HCT116 (cell line): ENCODE measurements at regions not wholly inside any gene's neighbourhood (a gene's known extent, or its start where the extent isn't known, plus 50 kb on each side); places are given as distances from the start of the nearest gene placed in this dataset.

Experiments used
- ATAC-seq: fragments of 200-7000 bp; cut with Tn5 transposase; 2 replicates; pipeline ENCODE4 v1.9.1; 2020; ENCODE audit warnings: mild to moderate bottlenecking, moderate library complexity
- BruUV-seq: library from RNA; stranded (reverse); fragments of 400-500 nt; replicated peaks from 2 replicates; lab custom pipeline; 2021; lab: Mats Ljungman, UMichigan
- CTCF ChIA-PET: fragments of 300-600 bp; sonication (Branson Sonifier 250); formaldehyde crosslinking; loops from one replicate; lab custom pipeline; 2021; ENCODE audit warnings: antibody characterized with exemption; lab: Charles Lee
- POLR2A ChIA-PET: fragments of 300-600, 350-600 bp; sonication (Branson Sonifier 250); formaldehyde crosslinking; loops from one replicate; lab custom pipeline; 2021; ENCODE audit warnings: antibody characterized with exemption; lab: Charles Lee
- RAD21 ChIA-PET, 2 experiments: fragments of 300-600 bp; sonication (Branson Sonifier 250); formaldehyde crosslinking; loops; one replicate each; lab custom pipeline; 2023; ENCODE audit warnings: low total read pairs in 2 of 2; ENCODE audit not compliant: uncharacterized antibody in 2 of 2, unreplicated experiment in 2 of 2, low non-redundant PET in 1 of 2; lab: Charles Lee
- DNase-seq: peaks from one replicate; pipeline ENCODE4 v3.0.0-alpha.2; 2010; ENCODE audit warnings: low read depth, low spot score
- H2AFZ ChIP-seq: fragments of 200-600 bp; shearing (Covaris generic), sonication (generic); 2 replicates; pipeline ENCODE4 v1.6.1; 2017; ENCODE audit warnings: low read depth, mixed run types, mixed read lengths, antibody characterized with exemption, low read length; ENCODE audit not compliant: poor library complexity, severe bottlenecking
- H3K27ac ChIP-seq: 2 replicates; pipeline ENCODE4 v1.5.1; 2012; ENCODE audit warnings: low read depth, low read length
- H3K27me3 ChIP-seq: fragments of 200-600 bp; sonication (generic); 2 replicates; pipeline ENCODE4 v1.6.1; 2016; ENCODE audit warnings: mixed run types, low read length, mixed read lengths; ENCODE audit not compliant: insufficient read depth
- H3K36me3 ChIP-seq, 2 experiments: fragments of 200-500 bp in 1 of 2; fragments of 200-600 bp in 1 of 2; sonication (Bioruptor generic) in 1 of 2; sonication (generic) in 1 of 2; 2 replicates each; pipeline versions ENCODE4 v1.5.1 to v1.6.1; 2014 to 2016; ENCODE audit warnings: low read length in 2 of 2, inconsistent platforms in 1 of 2, mixed read lengths in 1 of 2, mixed run types in 1 of 2; ENCODE audit not compliant: insufficient read depth in 2 of 2, control insufficient read depth in 1 of 2
- H3K4me1 ChIP-seq, 2 experiments: fragments of 200-600 bp in 1 of 2; sonication (generic) in 1 of 2; 2 replicates each; pipeline versions ENCODE4 v1.5.1 to v1.6.1; 2012 to 2017; ENCODE audit warnings: low read length in 2 of 2, inconsistent platforms in 1 of 2, mild to moderate bottlenecking in 1 of 2, mixed read lengths in 1 of 2, mixed run types in 1 of 2, moderate library complexity in 1 of 2; ENCODE audit not compliant: insufficient read depth in 2 of 2, control insufficient read depth in 1 of 2
- H3K4me2 ChIP-seq: fragments of 200-600 bp; sonication (generic); 2 replicates; pipeline ENCODE4 v1.6.1; 2017; ENCODE audit warnings: mixed run types, low read length, mixed read lengths
- H3K4me3 ChIP-seq, 2 experiments: fragments of 200-600 bp in 1 of 2; sonication (generic) in 1 of 2; replicated peaks in 1 of 2; 2 replicates each; pipeline ENCODE4 v1.5.1; 2011 to 2016; ENCODE audit warnings: low read length in 2 of 2, control low read depth in 1 of 2, low read depth in 1 of 2, mild to moderate bottlenecking in 1 of 2, mixed read lengths in 1 of 2, mixed run types in 1 of 2
- H3K79me2 ChIP-seq: fragments of 200-600 bp; sonication (generic); 2 replicates; pipeline ENCODE4 v1.6.1; 2017; ENCODE audit warnings: mild to moderate bottlenecking, mixed run types, low read length, moderate library complexity, mixed read lengths; ENCODE audit not compliant: insufficient read depth
- H3K9ac ChIP-seq: fragments of 200-600 bp; sonication (generic); 2 replicates; pipeline ENCODE4 v1.6.1; 2016; ENCODE audit warnings: low read length, mixed read lengths
- H3K9me2 ChIP-seq: fragments of 200-600 bp; sonication (generic), shearing (Covaris generic); 2 replicates; pipeline ENCODE4 v1.6.1; 2017; ENCODE audit warnings: mixed run types, mild to moderate bottlenecking, moderate library complexity; ENCODE audit not compliant: insufficient read depth
- H3K9me3 ChIP-seq, 2 experiments: fragments of 200-500 bp in 1 of 2; fragments of 200-600 bp in 1 of 2; sonication (Bioruptor generic) in 1 of 2; sonication (generic) in 1 of 2; 2 replicates each; pipeline ENCODE4 v1.6.1; 2014 to 2017; ENCODE audit warnings: low read length in 2 of 2, mixed read lengths in 2 of 2, inconsistent platforms in 1 of 2, low read depth in 1 of 2, mild to moderate bottlenecking in 1 of 2, mixed run types in 1 of 2, moderate library complexity in 1 of 2; ENCODE audit not compliant: control insufficient read depth in 1 of 2, insufficient read depth in 1 of 2
- H4K20me1 ChIP-seq: fragments of 200-600 bp; sonication (generic), shearing (Covaris generic); 2 replicates; pipeline ENCODE4 v1.6.1; 2017; ENCODE audit warnings: mixed run types, mild to moderate bottlenecking, moderate library complexity; ENCODE audit not compliant: insufficient read depth
- ATF3 ChIP-seq: IDR thresholded peaks from 2 replicates; pipeline ENCODE4 v1.6.1; 2012
- CBX3 ChIP-seq: IDR thresholded peaks from 2 replicates; pipeline ENCODE4 v1.6.1; 2012; ENCODE audit warnings: low read depth
- CTCF ChIP-seq, 3 experiments: fragments of 200-600 bp in 1 of 3; sonication (generic) in 1 of 3; IDR thresholded peaks in 2 of 3; conservative IDR thresholded peaks in 1 of 3; 2 replicates each; pipeline ENCODE4 v1.5.1; 2012 to 2017; ENCODE audit warnings: low read depth in 2 of 3, low read length in 2 of 3, antibody characterized with exemption in 1 of 3, borderline replicate concordance in 1 of 3, control low read depth in 1 of 3, mild to moderate bottlenecking in 1 of 3, mixed read lengths in 1 of 3, mixed run types in 1 of 3, moderate library complexity in 1 of 3; ENCODE audit not compliant: insufficient read depth in 1 of 3
- MAX ChIP-seq: IDR thresholded peaks from 2 replicates; pipeline ENCODE4 v1.6.1; 2012
- RAD21 ChIP-seq: IDR thresholded peaks from 2 replicates; pipeline ENCODE4 v1.6.1; 2012; ENCODE audit warnings: low read depth, mild to moderate bottlenecking
- TCF7L2 ChIP-seq: IDR thresholded peaks from 2 replicates; pipeline ENCODE4 v1.7.0; 2011; ENCODE audit warnings: borderline replicate concordance, inconsistent platforms; ENCODE audit not compliant: insufficient read depth, insufficient read length; ENCODE audit errors: extremely low read depth
- YY1 ChIP-seq: IDR thresholded peaks from 2 replicates; pipeline ENCODE4 v1.6.1; 2011; ENCODE audit warnings: low read length, low read depth, moderate library complexity, mild to moderate bottlenecking; ENCODE audit not compliant: insufficient replicate concordance; ENCODE audit errors: extremely low read depth
- intact Hi-C: fragments of 100-400 bp; cut with micrococcal nuclease; formaldehyde crosslinking; loops from 2 replicates; pipeline ENCODE4 v1.10.0; 2022

- ChIA-PET RAD21 (no interaction called here), POLR2A (no interaction called here), CTCF (interaction anchor here (0.8 kb wide), 1 partner anchor 1015 kb away, joined by 3 read pairs; no protein-coding TSS in a partner anchor)
- H2AFZ ChIP-seq, result peak overlapping the region; percentile 57
- H3K9ac ChIP-seq, result no peak overlapping the region
- no TSS peak for BruUV-seq
- no peaks in the 10 kb centered on the region for H3K79me2 ChIP-seq
- DNase-seq (peak; percentile 56), ATAC-seq (peak; percentile 95)
- intact Hi-C loops, result loop anchor here (1.0 to 5.0 kb wide), 6 partner anchors 430 to 1185 kb away; partner anchors contain the start of gene MLLT3
- peak overlapping the region; percentile 36 to 40 for H3K4me3 ChIP-seq
- peaks cover 0 to 4% of the 10 kb centered on the region in 2 experiments; a peak in 1 of 4 replicates for H3K4me1 ChIP-seq
- H3K36me3 ChIP-seq, result no peaks in the 10 kb centered on the region
- peaks cover 17% of the 10 kb centered on the region for H3K27me3 ChIP-seq
- H4K20me1 ChIP-seq, result no peaks in the 10 kb centered on the region
- no peak overlapping the region for H3K27ac ChIP-seq
- no peaks in the 10 kb centered on the region for H3K9me2 ChIP-seq
- peak overlapping the region; percentile 70 for H3K4me2 ChIP-seq
- no peaks in the 10 kb centered on the region for H3K9me3 ChIP-seq
- TF ChIP-seq CTCF (IDR thresholded peaks at IDR 0.05 in 2 of 3, conservative IDR thresholded peaks at IDR 0.05 in 1 of 3; ENCODE audit: borderline replicate concordance in 1 of 3, insufficient read depth in 1 of 3, low read depth in 2 of 3, low read length in 2 of 3), result peak; percentile 68 to 95 (median 95)
- no peak for TF ChIP-seq MAX
- TF ChIP-seq RAD21, result peak; percentile 93
- TF ChIP-seq ATF3, result no peak
- TF ChIP-seq CBX3, result 0 out of 2 replicates have a peak, but pooled peaks have one; percentile 24
- TF ChIP-seq YY1, result peak; percentile 50
- peak; percentile 36 for TF ChIP-seq TCF7L2
Measured at GRCh38 chr9:19925674-19926503, 137.1 kb upstream of the SLC24A2 start.
